PC-3 (cell line): ENCODE measurements at regions not wholly inside any gene's neighbourhood (a gene's known extent, or its start where the extent isn't known, plus 50 kb on each side); places are given as distances from the start of the nearest gene placed in this dataset.

ENCODE experiments used
- ATAC-seq: fragments of 200-7000 bp; cut with Tn5 transposase; 2 replicates; pipeline ENCODE4 v1.9.1; 2020; ENCODE audit warnings: mild to moderate bottlenecking, moderate library complexity
- BruUV-seq: library from RNA; stranded (reverse); fragments of 400-500 nt; replicated peaks from 2 replicates; lab custom pipeline; 2021; lab: Mats Ljungman, UMichigan
- CTCF ChIA-PET: fragments of 300-600 bp; sonication (Branson Sonifier 250); formaldehyde crosslinking; loops from one replicate; lab custom pipeline; 2022; ENCODE audit warnings: antibody characterized with exemption; lab: Charles Lee
- POLR2A ChIA-PET: fragments of 300-600 bp; sonication (Branson Sonifier 250); formaldehyde crosslinking; loops from one replicate; lab custom pipeline; 2022; ENCODE audit warnings: antibody characterized with exemption; ENCODE audit not compliant: unreplicated experiment; lab: Charles Lee
- DNase-seq: peaks from one replicate; pipeline ENCODE4 v3.0.0-alpha.2; 2015
- H2AFZ ChIP-seq: fragments of 300-600 bp; sonication (generic); 2 replicates; pipeline ENCODE4 v1.6.0; 2016; ENCODE audit warnings: antibody characterized with exemption, low read length
- H3F3A ChIP-seq: fragments of 300-600 bp; sonication (generic); one replicate; pipeline ENCODE4 v1.6.0; 2017; ENCODE audit warnings: antibody characterized with exemption, low read length, control low read depth, mild to moderate bottlenecking; ENCODE audit not compliant: unreplicated experiment
- H3K27ac ChIP-seq: fragments of 300-600 bp; sonication (generic); 2 replicates; pipeline ENCODE4 v1.5.1; 2016; ENCODE audit warnings: mild to moderate bottlenecking, low read length
- H3K27me3 ChIP-seq: fragments of 300-600 bp; sonication (generic); 2 replicates; pipeline ENCODE4 v1.6.1; 2016; ENCODE audit warnings: low read length, mixed read lengths
- H3K36me3 ChIP-seq: fragments of 300-600 bp; sonication (generic); 2 replicates; pipeline ENCODE4 v1.6.1; 2016; ENCODE audit warnings: low read depth, mixed run types, low read length, mixed read lengths
- H3K4me1 ChIP-seq: fragments of 300-600 bp; sonication (generic); 2 replicates; pipeline ENCODE4 v1.5.1; 2016; ENCODE audit warnings: low read length; ENCODE audit not compliant: insufficient read depth
- H3K4me2 ChIP-seq: fragments of 300-600 bp; sonication (generic); 2 replicates; pipeline ENCODE4 v1.6.0; 2016; ENCODE audit warnings: low read length
- H3K4me3 ChIP-seq: fragments of 300-600 bp; sonication (generic); 2 replicates; pipeline ENCODE4 v1.5.1; 2016; ENCODE audit warnings: mild to moderate bottlenecking, low read length, mixed read lengths
- H3K79me2 ChIP-seq: fragments of 300-600 bp; sonication (generic); 2 replicates; pipeline ENCODE4 v1.6.1; 2017; ENCODE audit warnings: low read length, mixed read lengths
- H3K9ac ChIP-seq: fragments of 300-600 bp; sonication (generic); 2 replicates; pipeline ENCODE4 v1.6.0; 2016; ENCODE audit warnings: mild to moderate bottlenecking, low read length
- H3K9me2 ChIP-seq: fragments of 300-600 bp; sonication (generic); replicated peaks from 2 replicates; pipeline ENCODE4 v1.6.1; 2016; ENCODE audit warnings: mixed run types, low read length, mixed read lengths
- H3K9me3 ChIP-seq: fragments of 300-600 bp; sonication (generic); 2 replicates; pipeline ENCODE4 v1.6.1; 2016; ENCODE audit warnings: low read length, mixed read lengths
- H4K20me1 ChIP-seq: fragments of 300-600 bp; sonication (generic); 2 replicates; pipeline ENCODE4 v1.6.1; 2016; ENCODE audit warnings: low read length, mixed read lengths
- CTCF ChIP-seq: fragments of 300-600 bp; sonication (generic); conservative IDR thresholded peaks from 2 replicates; pipeline ENCODE4 v1.5.1; 2017; ENCODE audit warnings: antibody characterized with exemption, low read depth, mild to moderate bottlenecking, low read length
- EZH2 ChIP-seq: fragments of 300-600 bp; sonication (generic); IDR thresholded peaks from one replicate; pipeline ENCODE4 v1.6.1; 2017; ENCODE audit warnings: antibody characterized with exemption, mild to moderate bottlenecking, low read length; ENCODE audit not compliant: unreplicated experiment
- EZH2phosphoT487 ChIP-seq: fragments of 300-600 bp; sonication (generic); IDR thresholded peaks from 2 replicates; pipeline ENCODE4 v1.6.1; 2018; ENCODE audit warnings: mild to moderate bottlenecking, antibody characterized with exemption, low read length, borderline replicate concordance
- intact Hi-C: fragments of 100-400 bp; cut with micrococcal nuclease; formaldehyde crosslinking; loops from 2 replicates; pipeline ENCODE4 v1.9.0; 2023

GRCh38 chr12:131384544-131384855, 326.4 kb upstream of the SFSWAP start:
- no peak overlapping the region for H3K4me3 ChIP-seq
- POLR2A ChIA-PET, result no interaction called here
- H3F3A ChIP-seq, result no peaks in the 10 kb centered on the region
- no peak overlapping the region for H2AFZ ChIP-seq
- no TSS peak for BruUV-seq
- no peaks in the 10 kb centered on the region for H3K79me2 ChIP-seq
- no peak overlapping the region for H3K27ac ChIP-seq
- no peak overlapping the region for H3K9ac ChIP-seq
- no peaks in the 10 kb centered on the region for H3K9me3 ChIP-seq
- H3K27me3 ChIP-seq, result peaks cover 70% of the 10 kb centered on the region
- CTCF ChIA-PET, result no interaction called here
- intact Hi-C loops, result no loop called here
- no peaks in the 10 kb centered on the region for H3K36me3 ChIP-seq
- H3K9me2 ChIP-seq, result no peaks in the 10 kb centered on the region
- DNase-seq, result no peak
- no peak for ATAC-seq
- no peak for TF ChIP-seq EZH2phosphoT487
- no peak for TF ChIP-seq CTCF
- no peak for TF ChIP-seq EZH2
- H4K20me1 ChIP-seq, result no peaks in the 10 kb centered on the region
- H3K4me2 ChIP-seq, result no peak overlapping the region
- no peaks in the 10 kb centered on the region for H3K4me1 ChIP-seq

- TF ChIP-seq EZH2 (no peak), CTCF (no peak), EZH2phosphoT487 (no peak)
Measured at GRCh38 chr12:131385313-131386166, 325.4 kb upstream of the SFSWAP start.

GRCh38 chr12:131386167-131386521, 324.7 kb upstream of the SFSWAP start:
- no peaks in the 10 kb centered on the region for H3K79me2 ChIP-seq
- H3K9ac ChIP-seq, result no peak overlapping the region
- H2AFZ ChIP-seq, result no peak overlapping the region
- intact Hi-C loops, result no loop called here
- no peaks in the 10 kb centered on the region for H3K4me1 ChIP-seq
- no peak for ATAC-seq
- no peak overlapping the region for H3K27ac ChIP-seq
- ChIA-PET CTCF (no interaction called here), POLR2A (no interaction called here)
- no peaks in the 10 kb centered on the region for H3K9me3 ChIP-seq
- no TSS peak for BruUV-seq
- H3K4me2 ChIP-seq, result no peak overlapping the region
- no peak for DNase-seq
- TF ChIP-seq EZH2, result no peak
- no peak for TF ChIP-seq EZH2phosphoT487
- TF ChIP-seq CTCF, result no peak
- H3F3A ChIP-seq, result no peaks in the 10 kb centered on the region
- no peak overlapping the region for H3K4me3 ChIP-seq
- no peaks in the 10 kb centered on the region for H3K36me3 ChIP-seq
- peaks cover 53% of the 10 kb centered on the region for H3K27me3 ChIP-seq
- no peaks in the 10 kb centered on the region for H3K9me2 ChIP-seq
- H4K20me1 ChIP-seq, result no peaks in the 10 kb centered on the region

More at GRCh38 chr12:131385313-131386166, 325.4 kb upstream of the SFSWAP start:
- no TSS peak for BruUV-seq
- no peaks in the 10 kb centered on the region for H4K20me1 ChIP-seq
- no peak overlapping the region for H3K4me2 ChIP-seq
- intact Hi-C loops, result no loop called here
- ATAC-seq (no peak), DNase-seq (no peak)
- no peak overlapping the region for H3K9ac ChIP-seq
- H3K79me2 ChIP-seq, result no peaks in the 10 kb centered on the region
- H3K36me3 ChIP-seq, result no peaks in the 10 kb centered on the region
- H3K9me3 ChIP-seq, result no peaks in the 10 kb centered on the region
- peaks cover 59% of the 10 kb centered on the region for H3K27me3 ChIP-seq
- H3K4me1 ChIP-seq, result no peaks in the 10 kb centered on the region
- ChIA-PET POLR2A (no interaction called here), CTCF (no interaction called here)
- no peak overlapping the region for H3K27ac ChIP-seq
- H3K9me2 ChIP-seq, result no peaks in the 10 kb centered on the region
- H3K4me3 ChIP-seq, result no peak overlapping the region
- no peaks in the 10 kb centered on the region for H3F3A ChIP-seq
- no peak overlapping the region for H2AFZ ChIP-seq
